SH-SY5Y (cell line): ENCODE measurements at regions not wholly inside any gene's neighbourhood (a gene's known extent, or its start where the extent isn't known, plus 50 kb on each side); places are given as distances from the start of the nearest gene placed in this dataset.

ENCODE experiments used
- GATA2 ChIP-seq: IDR thresholded peaks from 2 replicates; pipeline ENCODE4 v1.6.1; 2011; ENCODE audit warnings: mild to moderate bottlenecking, low read depth, low read length
- GATA3 ChIP-seq: IDR thresholded peaks from 2 replicates; pipeline ENCODE4 v1.6.1; 2011; ENCODE audit warnings: low read depth, mild to moderate bottlenecking, low read length, moderate library complexity

DNA sequence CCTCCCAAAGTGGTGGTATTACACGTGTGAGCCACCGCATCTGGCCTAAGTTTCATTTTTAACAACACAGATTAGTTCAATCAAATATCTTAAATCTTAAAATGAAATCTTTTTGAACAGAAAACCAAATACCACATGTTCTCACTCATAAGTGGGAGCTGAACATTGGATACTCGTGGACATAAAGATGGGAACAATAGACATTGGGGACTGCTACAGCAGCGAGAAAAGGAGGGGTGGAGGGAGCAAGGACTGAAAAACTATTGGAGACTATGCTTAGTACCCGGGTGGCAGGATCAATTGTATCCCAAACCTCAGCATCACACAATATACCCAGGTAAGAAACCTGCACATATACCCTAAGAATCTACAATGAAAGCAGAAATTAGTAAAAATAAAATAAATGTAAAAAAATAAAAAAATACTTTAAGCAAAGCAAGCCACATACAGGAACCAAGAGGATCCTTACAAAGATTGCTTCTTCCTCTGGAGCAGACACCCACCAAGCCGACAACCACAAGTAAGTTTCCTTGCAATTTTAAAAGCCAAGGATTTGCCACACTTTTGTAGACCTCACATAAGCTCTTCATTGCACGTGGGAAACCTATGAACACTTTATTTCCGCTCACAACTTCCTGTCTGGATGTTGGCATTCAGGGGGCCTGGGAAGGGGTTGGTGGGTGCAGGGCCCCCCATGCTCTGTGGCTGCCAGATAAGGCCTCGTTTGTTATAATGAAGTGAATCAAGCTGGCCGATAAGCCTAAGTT, 147.9 kb downstream of the MYCN start:
- TF ChIP-seq GATA2: no peak
- no peak for TF ChIP-seq GATA3
